Retinal pigment epithelial cell (primary cell): ENCODE measurements at regions not wholly inside any gene's neighbourhood (a gene's known extent, or its start where the extent isn't known, plus 50 kb on each side); places are given as distances from the start of the nearest gene placed in this dataset.
A peak's percentile ranks its signal among the peaks of the same experiment; 100 is the strongest.

Source experiments
- DNase-seq: peaks from one replicate; pipeline ENCODE4 v3.0.0-alpha.2; 2010; ENCODE audit warnings: low read depth
- H3K4me3 ChIP-seq: 2 replicates; pipeline ENCODE4 v1.5.1; 2011; ENCODE audit warnings: mild to moderate bottlenecking, low read length, control low read depth, moderate library complexity
- CTCF ChIP-seq: conservative IDR thresholded peaks from 2 replicates; pipeline ENCODE4 v1.5.1; 2011; ENCODE audit warnings: low read depth, low read length, control low read depth, inconsistent platforms

GRCh38 chr17:12390631-12391030 lies 275.1 kb upstream of the MYOCD start:
- H3K4me3 ChIP-seq, result no peak overlapping the region
- TF ChIP-seq CTCF, result no peak
- no peak for DNase-seq

GRCh38 chr17:12391468-12391867 lies 274.2 kb upstream of the MYOCD start:
- no peak for DNase-seq
- no peak overlapping the region for H3K4me3 ChIP-seq
- TF ChIP-seq CTCF, result no peak

GRCh38 chr17:12395733-12396354 lies 269.8 kb upstream of the MYOCD start:
- no peak for DNase-seq
- peak; percentile 64 for TF ChIP-seq CTCF
- no peak overlapping the region for H3K4me3 ChIP-seq

GRCh38 chr17:12398441-12399051 lies 267.1 kb upstream of the MYOCD start:
- DNase-seq, result no peak
- no peak for TF ChIP-seq CTCF
- H3K4me3 ChIP-seq, result no peak overlapping the region

- no peak for TF ChIP-seq CTCF
- DNase-seq, result no peak
- no peak overlapping the region for H3K4me3 ChIP-seq
Observed at GRCh38 chr17:12402963-12403622, 262.6 kb upstream of the MYOCD start.

- TF ChIP-seq CTCF, result no peak
- no peak for DNase-seq
- H3K4me3 ChIP-seq, result no peak overlapping the region
Observed at GRCh38 chr17:12403881-12404398, 261.8 kb upstream of the MYOCD start.
